Muscle of back (tissue), 3 donors: ENCODE measurements at regions not wholly inside any gene's neighbourhood (a gene's known extent, or its start where the extent isn't known, plus 50 kb on each side); places are given as distances from the start of the nearest gene placed in this dataset.
A peak's percentile ranks its signal among the peaks of the same experiment; 100 is the strongest.
"Not testable (repeated sequence)": the region's sequence is repeated elsewhere in the genome, so short reads cannot be mapped to it uniquely, and the experiment has no call there.

ENCODE experiments used
- DNase-seq, 3 donors: peaks; one replicate each; pipeline versions ENCODE4 v3.0.0 to v3.0.0-alpha.2; 2013

DNA sequence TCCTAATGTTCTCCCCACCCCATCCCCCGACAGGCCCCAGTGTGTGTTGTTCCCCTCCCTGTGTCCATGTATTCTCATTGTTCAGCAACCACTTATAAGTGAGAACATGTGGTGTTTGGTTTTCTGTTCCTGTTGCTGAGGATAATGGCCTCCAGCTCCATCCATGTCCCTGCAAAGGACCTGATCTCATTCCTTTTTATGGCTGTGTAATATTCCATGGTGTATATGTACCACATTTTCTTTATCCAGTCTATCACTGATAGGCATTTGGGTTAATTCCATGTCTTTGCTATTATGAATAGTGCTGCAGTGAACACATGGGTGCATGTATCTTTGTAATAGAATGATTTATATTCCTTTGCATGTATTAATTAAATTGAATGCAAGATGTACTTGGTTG is 104.8 kb upstream of the WIPF3 start:
- not testable (repeated sequence) for DNase-seq

DNA sequence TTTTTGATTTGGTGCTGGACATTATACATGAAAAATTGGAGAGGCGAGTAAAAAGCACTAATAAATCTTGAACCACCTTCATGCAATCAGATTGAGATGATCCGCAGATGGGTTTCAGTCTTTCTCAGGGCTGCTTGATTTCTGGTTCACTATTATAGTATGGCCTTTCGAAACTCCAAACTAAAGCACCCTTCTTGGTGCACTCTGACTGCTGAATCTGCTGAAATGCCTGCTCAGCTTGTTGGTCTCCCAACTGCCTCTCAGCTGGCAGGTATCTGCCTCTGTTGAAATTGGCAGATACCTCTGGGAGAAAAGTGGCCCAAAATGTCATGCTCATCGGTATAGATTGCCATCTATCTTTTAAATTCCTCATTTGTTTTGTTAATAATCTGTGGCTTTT is 102.5 kb upstream of the WIPF3 start:
- not testable (repeated sequence) for DNase-seq

GRCh38 chr7:29709002-29709401 is 97.3 kb upstream of the WIPF3 start:
- not testable (repeated sequence) for DNase-seq

- peak in 1 of 3 donors; percentile 81 for DNase-seq
Observed at GRCh38 chr7:29723127-29723526, 83.2 kb upstream of the WIPF3 start.

GRCh38 chr7:29723599-29723998 is 82.7 kb upstream of the WIPF3 start:
- peak in 2 of 3 donors; percentile 22 to 59 for DNase-seq

GRCh38 chr7:29729534-29730165 is 76.7 kb upstream of the WIPF3 start:
- DNase-seq = not testable (repeated sequence)

- no peak for DNase-seq
Observed at GRCh38 chr7:29734246-29734731, 72.0 kb upstream of the WIPF3 start.

- not testable (repeated sequence) for DNase-seq
Observed at GRCh38 chr7:29747645-29748245, 58.6 kb upstream of the WIPF3 start.

DNA sequence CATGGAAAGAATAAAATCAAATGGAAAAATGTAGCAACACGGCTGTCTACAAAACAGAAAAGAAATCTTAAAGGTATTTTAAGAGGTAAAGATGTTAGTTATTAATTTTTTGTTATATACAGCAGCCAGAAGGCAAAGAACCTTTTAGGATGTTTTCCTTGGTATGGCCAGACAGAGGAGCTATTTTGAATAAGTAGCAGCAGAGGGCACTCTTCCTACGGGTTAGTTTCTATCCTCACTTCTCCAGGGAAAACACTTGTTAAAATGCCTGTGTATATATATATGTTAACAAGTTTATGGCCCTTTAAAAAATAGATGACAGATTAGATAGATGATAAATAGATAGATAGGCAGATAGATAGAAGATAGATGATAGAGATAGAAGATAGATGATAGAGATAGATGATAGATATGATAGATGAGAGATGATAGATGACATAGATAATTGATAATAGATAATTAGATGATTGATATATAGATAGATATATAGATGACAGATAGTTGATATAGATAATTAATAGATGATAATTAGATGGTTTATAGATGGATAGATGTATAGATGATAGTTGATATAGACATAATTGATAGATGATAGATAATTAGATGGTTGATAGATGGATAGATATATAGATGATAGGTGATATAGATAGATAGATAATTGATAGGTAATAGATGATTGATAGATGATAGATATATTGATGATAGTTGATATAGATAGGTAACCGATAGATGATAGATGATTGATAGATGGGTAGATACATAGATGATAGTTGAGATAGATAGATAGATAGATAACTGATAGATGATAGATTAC is 57.8 kb upstream of the WIPF3 start:
- peak in 2 of 3 donors; percentile 37 to 63 for DNase-seq

DNA sequence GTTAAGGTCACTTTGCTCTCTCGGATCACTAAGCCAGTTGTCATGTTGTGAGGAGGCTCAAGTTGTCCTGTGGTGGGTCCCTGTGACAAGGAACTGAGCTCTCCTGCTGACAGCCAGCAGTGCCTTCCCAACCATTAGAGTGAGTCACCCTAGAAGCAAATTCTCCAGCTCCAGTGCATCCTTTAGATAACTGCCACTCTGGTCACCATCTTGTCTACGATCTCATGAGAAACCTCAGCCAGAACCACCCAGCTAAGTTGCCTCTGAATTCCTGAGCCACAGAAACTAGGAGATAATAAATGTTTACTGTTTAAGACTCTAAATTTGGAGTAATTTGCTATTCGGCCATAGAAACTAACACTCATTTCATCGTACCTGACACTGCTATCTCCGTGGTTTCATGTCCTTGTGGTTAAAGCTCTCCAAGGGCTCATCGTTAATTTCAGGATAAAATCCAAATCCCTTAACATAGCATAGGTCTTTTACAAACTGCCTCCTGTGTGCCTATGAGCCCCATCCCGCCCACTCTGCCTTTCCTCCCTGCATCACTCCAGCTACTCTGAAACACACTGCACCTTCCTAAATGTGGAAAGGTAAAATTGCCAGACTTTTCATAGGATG is 56.5 kb upstream of the WIPF3 start:
- no peak for DNase-seq

DNA sequence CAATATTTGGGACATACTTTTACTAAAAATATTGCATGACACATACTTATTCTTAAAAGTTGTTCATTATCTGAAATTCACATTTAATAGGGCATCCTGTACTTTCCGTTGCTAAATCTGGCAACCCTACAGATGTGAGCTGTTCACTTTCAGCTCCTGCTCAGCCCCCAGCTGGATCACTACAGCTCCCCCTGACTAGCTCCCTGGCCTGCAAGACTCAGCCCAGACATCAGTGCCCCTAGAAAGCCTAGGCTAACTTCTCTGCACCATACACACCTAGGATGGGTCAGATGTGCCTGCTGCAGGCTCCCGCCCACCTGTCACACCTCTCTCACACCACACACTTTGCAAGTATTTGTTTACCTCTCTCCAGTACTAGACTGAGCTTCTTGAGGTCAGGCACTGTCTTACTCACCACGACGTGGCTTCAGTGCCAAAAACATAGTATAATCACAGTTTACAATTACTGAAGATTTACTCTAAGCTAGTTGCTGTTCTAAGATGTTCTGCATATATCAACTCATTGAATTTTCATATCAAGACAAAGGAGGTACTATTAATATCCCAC is 55.9 kb upstream of the WIPF3 start:
- DNase-seq = not testable (repeated sequence)

GRCh38 chr7:29751012-29751411 is 55.3 kb upstream of the WIPF3 start:
- not testable (repeated sequence) for DNase-seq

- no peak for DNase-seq
Observed at GRCh38 chr7:29754874-29755490, 51.3 kb upstream of the WIPF3 start.
